Neuron (in vitro differentiated cells): ENCODE measurements at regions not wholly inside any gene's neighbourhood (a gene's known extent, or its start where the extent isn't known, plus 50 kb on each side); places are given as distances from the start of the nearest gene placed in this dataset.

Source experiments
- H2AFZ ChIP-seq: one replicate; pipeline ENCODE4 v1.6.1; 2013; ENCODE audit warnings: low read depth, mild to moderate bottlenecking, inconsistent platforms, low read length, moderate library complexity
- H3K27me3 ChIP-seq: one replicate; pipeline ENCODE4 v1.6.1; 2013; ENCODE audit warnings: low read length; ENCODE audit not compliant: insufficient read depth
- H3K36me3 ChIP-seq: one replicate; pipeline ENCODE4 v1.6.1; 2013; ENCODE audit warnings: low read length; ENCODE audit not compliant: insufficient read depth
- H3K4me1 ChIP-seq: one replicate; pipeline ENCODE4 v1.6.1; 2013; ENCODE audit warnings: low read length; ENCODE audit not compliant: insufficient read depth
- H3K4me3 ChIP-seq: 2 replicates; pipeline ENCODE4 v1.5.1; 2013; ENCODE audit warnings: mild to moderate bottlenecking, low read length, moderate library complexity
- H3K9me3 ChIP-seq: one replicate; pipeline ENCODE4 v1.6.1; 2013; ENCODE audit warnings: low read length

DNA sequence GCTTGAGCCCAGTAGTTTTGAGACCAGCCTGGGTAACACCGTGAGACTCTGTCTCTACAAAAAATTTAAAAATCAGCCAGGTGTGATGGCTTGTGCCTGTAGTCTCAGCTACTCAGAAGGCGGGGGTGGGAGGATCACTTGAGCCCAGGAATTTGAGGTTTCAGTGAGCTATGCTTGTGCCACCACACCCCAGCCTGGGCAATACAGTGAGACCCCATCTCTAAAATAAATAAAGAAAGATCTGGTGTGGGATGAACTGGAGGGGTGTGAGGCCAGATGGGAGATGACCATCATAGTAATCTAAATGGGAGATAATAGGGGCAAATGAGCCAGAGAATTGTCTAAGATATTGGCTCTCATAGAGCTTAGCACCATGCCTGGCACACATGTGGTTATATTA lies 60.1 kb upstream of the TRABD2B start:
- Histone ChIP-seq H3K27me3 (peaks cover 4% of the 10 kb centered on the region), H3K4me3 (no peak overlapping the region), H3K4me1 (no peaks in the 10 kb centered on the region), H3K9me3 (no peaks in the 10 kb centered on the region), H2AFZ (no peak overlapping the region), H3K36me3 (no peaks in the 10 kb centered on the region)

DNA sequence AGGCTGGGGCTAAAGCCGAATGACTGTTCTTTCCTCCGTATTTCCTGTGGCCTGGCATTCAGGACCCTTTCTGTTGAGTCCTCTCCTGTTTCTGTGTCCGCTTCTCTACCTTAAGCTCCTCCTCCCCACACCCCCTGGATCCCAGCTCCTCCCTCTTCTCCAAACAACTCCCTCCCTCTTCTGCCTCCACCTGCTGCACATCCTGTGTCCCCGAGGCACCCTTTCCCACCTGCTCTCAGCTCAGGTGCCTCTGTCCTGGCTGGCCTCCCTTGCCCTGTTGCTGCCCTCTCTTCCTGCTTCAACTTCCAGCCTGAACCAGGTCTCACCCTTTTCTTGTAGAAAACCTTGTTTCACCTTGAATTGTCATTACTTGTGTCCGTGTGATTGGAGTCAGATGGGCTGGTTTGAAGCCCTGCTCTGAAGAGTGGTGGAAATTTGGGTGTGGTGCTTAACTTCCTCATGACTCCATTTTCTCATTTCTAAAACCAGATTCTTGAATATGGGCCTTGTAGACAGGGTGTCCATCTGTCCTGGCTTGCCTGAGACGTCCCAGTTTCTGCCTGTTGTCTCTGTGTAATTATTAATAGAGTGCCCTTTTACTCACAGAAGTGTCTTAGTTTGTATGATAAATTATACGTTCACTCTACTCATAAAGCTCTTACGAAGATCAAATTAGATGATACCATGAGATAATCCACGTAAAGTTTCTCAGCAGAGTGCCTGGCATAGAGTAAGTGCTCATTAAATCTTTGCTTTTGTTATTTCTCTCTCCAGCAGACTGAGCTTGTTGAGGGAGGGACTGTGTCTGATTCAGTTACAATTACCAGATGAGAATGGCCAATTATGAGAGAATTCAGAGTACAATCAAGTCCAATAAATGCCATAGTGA lies 58.9 kb upstream of the TRABD2B start:
- no peaks in the 10 kb centered on the region for H3K9me3 ChIP-seq
- H3K4me1 ChIP-seq: no peaks in the 10 kb centered on the region
- H2AFZ ChIP-seq: no peak overlapping the region
- H3K36me3 ChIP-seq: no peaks in the 10 kb centered on the region
- no peak overlapping the region for H3K4me3 ChIP-seq
- peaks cover 8% of the 10 kb centered on the region for H3K27me3 ChIP-seq

DNA sequence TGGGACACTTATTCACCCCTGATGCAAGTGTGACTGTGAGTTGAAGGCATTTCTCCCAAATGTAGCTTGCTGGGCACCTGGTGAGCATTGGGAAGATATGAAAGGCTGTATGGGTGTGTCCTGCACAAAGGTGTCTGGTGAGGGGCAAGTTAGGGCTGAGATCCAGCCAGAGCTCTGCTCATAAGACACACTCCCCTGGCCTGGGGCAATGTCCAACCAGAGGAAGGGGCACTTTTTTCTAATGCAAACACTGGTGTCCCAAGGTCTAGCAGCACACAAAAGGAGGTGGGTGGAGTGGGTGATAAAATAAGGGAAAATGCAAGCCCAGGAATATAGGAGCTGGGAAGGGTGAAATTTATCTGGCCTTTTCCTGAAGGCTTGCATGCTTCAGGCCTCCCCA lies 57.0 kb upstream of the TRABD2B start:
- Histone ChIP-seq H3K9me3 (no peaks in the 10 kb centered on the region), H2AFZ (no peak overlapping the region), H3K4me1 (no peaks in the 10 kb centered on the region), H3K4me3 (no peak overlapping the region), H3K36me3 (no peaks in the 10 kb centered on the region), H3K27me3 (peaks cover 8% of the 10 kb centered on the region)

DNA sequence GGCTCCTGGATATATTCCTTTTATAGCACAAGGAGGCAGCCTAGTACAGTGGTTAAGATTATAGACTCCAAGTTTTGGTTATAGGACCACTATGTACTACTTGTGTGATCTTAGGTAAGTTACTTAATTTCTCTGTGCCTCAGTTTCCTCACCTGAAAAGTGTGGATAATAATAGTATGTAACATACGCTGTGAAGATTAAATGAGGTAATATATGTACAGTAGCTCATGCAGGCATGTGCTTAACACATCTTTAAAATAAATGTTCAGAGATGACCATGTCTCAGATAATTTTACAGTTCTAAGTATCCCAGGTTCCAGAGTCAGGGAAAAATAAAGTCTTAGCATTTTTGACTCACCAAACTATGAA lies 55.7 kb upstream of the TRABD2B start:
- no peak overlapping the region for H3K4me3 ChIP-seq
- no peaks in the 10 kb centered on the region for H3K36me3 ChIP-seq
- H2AFZ ChIP-seq: no peak overlapping the region
- no peaks in the 10 kb centered on the region for H3K4me1 ChIP-seq
- peaks cover 19% of the 10 kb centered on the region for H3K27me3 ChIP-seq
- no peaks in the 10 kb centered on the region for H3K9me3 ChIP-seq

DNA sequence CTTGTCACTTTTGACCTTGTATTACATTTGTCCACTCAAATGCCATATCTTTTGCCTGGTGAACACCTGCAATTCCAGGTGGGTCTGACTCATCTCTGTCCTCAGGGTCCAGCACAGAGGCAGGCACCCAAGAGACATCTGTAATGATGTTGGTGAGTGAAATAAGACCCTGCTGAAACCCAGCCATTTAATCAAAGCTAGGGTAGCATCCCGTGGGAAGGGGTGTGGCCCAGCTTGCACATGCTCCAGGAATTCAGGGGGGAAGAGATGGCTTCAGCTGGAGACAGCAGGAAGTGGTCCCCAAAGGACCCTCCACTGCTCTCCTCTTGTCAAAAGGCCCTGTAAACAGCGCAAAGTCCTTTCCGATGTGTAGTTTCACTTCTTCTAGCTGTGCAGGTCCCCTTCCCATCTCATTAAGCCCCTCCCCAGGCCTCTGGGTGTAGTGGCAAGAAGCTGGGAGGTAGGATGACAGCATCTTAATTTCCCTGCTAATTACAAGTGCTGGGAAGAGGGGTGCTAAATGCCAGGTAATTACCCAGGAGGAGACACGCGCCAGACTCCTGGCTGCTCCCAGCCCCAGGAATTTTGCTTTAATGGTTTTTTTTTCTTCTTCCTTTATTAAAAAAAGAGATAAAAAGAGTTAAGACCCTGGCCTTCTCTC lies 54.4 kb upstream of the TRABD2B start:
- Histone ChIP-seq H3K4me1 (no peaks in the 10 kb centered on the region), H3K27me3 (peaks cover 19% of the 10 kb centered on the region), H3K4me3 (no peak overlapping the region), H3K9me3 (no peaks in the 10 kb centered on the region), H2AFZ (no peak overlapping the region), H3K36me3 (no peaks in the 10 kb centered on the region)

DNA sequence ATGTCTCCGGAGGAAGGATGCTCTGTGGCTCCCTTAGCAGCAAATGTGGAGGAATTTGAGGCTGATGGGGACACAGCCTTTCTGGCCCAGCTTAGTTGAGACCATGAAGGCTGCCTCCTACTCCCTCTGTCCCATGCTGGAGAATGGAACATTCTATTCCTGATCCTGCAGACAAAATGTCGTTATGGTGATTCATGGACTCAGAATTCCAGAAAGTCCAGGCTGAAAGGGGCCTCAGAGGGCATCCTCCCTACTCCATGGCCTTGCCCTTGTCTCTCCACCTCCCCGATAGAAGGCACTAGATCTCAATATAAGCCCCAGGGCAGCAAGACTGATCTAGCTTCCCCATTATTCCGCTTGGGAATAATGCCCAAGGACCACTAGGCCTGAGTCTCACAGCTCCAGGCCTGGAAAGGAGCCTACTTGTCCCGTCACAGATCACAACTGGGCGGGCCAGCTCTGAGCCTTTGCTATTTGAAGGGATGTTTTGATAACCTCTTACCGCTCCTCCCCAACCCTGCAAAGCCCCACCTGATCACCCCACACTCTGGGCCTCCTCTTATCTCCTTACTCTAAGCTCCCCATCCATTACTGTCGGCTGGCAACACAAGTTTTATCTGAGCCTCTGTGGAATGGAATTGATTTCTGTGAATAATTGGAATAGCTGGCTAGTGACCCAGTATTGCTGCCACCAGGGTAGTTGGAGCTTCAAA lies 52.8 kb upstream of the TRABD2B start:
- Histone ChIP-seq H3K4me1 (no peaks in the 10 kb centered on the region), H3K4me3 (no peak overlapping the region), H3K36me3 (no peaks in the 10 kb centered on the region), H2AFZ (no peak overlapping the region), H3K27me3 (peaks cover 15% of the 10 kb centered on the region), H3K9me3 (no peaks in the 10 kb centered on the region)

DNA sequence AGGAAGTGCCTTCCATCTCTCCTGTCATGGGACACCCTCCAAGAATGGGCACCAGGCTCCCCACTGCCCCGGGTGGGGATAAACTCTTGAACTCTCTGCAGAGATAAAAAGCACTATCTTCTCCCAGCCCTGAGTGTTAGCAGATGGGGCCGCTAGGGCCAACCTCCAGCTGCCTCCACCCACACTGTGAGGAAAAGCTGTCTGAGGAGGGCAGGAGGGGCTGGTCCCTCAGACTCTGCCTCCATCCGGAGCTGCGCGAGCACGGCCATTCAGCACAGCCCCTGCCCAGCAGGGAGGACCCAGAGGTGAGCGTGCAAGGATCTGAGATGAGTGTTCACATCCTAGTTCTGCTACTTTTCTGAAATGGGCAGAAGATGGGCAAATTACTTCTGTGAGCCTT lies 51.8 kb upstream of the TRABD2B start:
- Histone ChIP-seq H3K4me1 (no peaks in the 10 kb centered on the region), H3K36me3 (no peaks in the 10 kb centered on the region), H3K9me3 (no peaks in the 10 kb centered on the region), H3K27me3 (peaks cover 15% of the 10 kb centered on the region), H3K4me3 (no peak overlapping the region), H2AFZ (no peak overlapping the region)

DNA sequence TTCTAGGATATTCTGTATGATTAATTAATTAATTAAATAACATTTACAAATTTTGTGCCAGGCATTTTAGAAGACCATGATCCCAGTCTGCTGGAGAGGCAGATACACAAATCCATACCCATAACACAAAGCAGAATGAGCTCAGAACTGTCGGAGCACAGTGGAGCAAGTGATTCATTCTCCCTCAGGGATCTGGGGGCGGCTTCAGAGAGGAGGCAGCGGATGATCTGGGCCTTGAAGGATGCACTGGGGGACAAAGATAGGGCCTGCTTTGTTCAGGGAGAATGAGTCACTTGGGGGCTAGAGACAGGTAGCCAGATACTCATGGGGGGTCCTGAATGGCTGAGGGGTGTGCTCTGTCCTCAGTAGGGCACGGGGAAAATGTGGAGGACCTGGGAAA lies 50.9 kb upstream of the TRABD2B start:
- Histone ChIP-seq H3K9me3 (no peaks in the 10 kb centered on the region), H3K27me3 (peaks cover 15% of the 10 kb centered on the region), H3K4me1 (no peaks in the 10 kb centered on the region), H2AFZ (no peak overlapping the region), H3K36me3 (no peaks in the 10 kb centered on the region), H3K4me3 (no peak overlapping the region)

DNA sequence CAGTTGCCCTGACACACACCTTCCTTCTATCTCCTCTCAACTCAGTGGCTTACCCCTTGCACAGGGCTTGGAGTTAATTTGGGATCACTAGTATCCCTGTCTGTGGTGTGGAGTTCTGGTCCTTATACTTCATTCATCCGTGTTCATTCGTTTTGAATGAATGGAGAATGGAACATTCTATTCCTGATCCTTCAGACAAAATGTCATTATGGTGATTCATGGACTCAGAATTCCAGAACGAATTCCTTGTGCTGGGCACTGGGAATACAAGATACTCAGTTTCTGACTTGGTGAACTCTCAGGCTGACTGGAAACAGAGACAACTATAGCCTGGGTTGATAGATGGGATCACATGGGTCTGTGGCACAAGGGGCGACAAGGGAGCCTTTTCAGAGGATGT lies 49.9 kb upstream of the TRABD2B start:
- H2AFZ ChIP-seq: no peak overlapping the region
- H3K9me3 ChIP-seq: no peaks in the 10 kb centered on the region
- H3K27me3 ChIP-seq: peaks cover 15% of the 10 kb centered on the region
- no peaks in the 10 kb centered on the region for H3K36me3 ChIP-seq
- no peak overlapping the region for H3K4me3 ChIP-seq
- no peaks in the 10 kb centered on the region for H3K4me1 ChIP-seq
